DMS153 treated with DMSO at 0.1 percent for 48 hours (cell line): ENCODE measurements at regions not wholly inside any gene's neighbourhood (a gene's known extent, or its start where the extent isn't known, plus 50 kb on each side); places are given as distances from the start of the nearest gene placed in this dataset.
A peak's percentile ranks its signal among the peaks of the same experiment; 100 is the strongest.
"Not testable (repeated sequence)": the region's sequence is repeated elsewhere in the genome, so short reads cannot be mapped to it uniquely, and the experiment has no call there.

Experiments
- DNase-seq: peaks from one replicate; lab custom pipeline; 2025; ENCODE audit not compliant: unreplicated experiment; lab: John Stamatoyannopoulos, UW

GRCh38 chr9:36521148-36521547 lies 51.5 kb upstream of the MELK start:
- no peak for DNase-seq

DNA sequence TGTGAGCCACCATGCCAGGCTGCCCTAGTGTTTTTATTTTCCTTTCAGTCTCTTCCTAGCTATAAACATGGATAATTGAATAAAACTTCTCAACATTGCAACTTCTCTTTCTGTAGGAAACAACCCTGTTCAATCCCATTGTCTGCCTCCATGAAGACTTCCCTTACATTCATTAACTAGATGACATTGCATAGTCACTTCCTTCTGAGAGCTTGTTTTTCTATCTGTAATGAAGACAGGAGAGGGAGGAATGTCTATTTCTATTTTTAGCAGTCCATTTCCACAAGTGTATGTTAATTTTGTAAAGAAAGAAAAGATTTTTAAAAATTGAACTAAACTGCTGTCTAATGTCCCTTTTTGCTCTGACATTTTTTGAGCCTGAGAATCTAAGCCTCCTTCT lies 55.6 kb upstream of the MELK start:
- no peak for DNase-seq

DNA sequence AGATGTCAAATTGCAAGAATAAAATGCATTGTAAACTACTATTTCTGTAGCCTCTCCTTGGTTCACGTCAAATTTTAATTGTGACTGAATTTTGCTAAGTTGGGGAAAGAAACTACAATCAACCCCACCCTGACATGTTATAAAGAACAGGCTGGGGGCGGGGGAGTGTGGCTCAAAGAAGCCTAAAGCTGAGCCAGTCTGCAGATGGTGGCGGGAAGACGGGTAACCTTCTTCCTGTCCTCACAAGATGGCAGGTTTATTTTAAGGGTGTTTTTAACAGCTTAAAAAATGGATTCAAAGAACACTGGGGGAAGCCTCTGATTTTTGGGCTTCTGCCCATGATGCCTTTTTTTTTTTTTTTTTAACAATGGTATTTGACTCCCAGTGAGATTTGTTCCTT lies 68.5 kb upstream of the MELK start:
- no peak for DNase-seq

GRCh38 chr9:36503172-36504088 lies 69.3 kb upstream of the MELK start:
- no peak for DNase-seq

DNA sequence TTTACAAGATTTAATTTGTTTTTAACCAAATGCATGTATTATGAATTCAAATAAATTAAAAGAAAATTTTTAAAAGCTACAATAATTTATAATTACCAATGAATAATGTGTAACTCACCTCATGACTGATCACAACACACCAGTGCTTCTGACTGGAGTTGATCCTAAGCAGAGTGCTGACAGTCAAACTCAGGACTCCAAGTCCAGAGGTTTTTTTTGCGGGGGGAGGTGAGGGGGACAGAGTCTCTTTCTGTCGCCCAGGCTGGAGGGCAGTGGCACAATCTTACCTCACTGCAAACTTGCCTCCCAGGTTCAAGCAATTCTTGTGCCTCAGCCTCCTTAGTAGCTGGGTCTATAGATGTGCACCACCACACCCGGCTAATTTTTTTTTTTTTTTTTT lies 71.0 kb upstream of the MELK start:
- DNase-seq = no peak

- DNase-seq = not testable (repeated sequence)
Observed at GRCh38 chr9:36500931-36501330, 71.8 kb upstream of the MELK start.

- DNase-seq = no peak
Observed at GRCh38 chr9:36499174-36499890, 73.4 kb upstream of the MELK start.

DNA sequence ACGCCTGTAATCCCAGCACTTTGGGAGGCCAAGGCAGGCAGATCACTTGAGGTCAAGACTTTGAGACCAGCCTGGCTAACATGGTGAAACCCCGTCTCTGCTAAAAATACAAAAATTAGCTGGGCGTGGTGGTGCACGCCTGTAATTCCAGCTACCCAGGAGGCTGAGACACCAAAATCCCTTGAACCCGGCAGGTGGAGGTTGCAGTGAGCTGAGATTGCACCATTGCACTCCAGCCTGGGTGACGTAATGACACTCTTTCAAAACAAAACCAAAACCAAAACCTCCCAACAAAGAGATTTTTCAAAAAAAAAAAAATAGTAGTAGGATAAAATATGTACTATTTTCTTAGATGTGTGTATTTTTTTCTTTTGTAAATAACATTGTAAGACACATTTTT lies 79.1 kb upstream of the MELK start:
- not testable (repeated sequence) for DNase-seq

- no peak for DNase-seq
Observed at GRCh38 chr9:36492865-36493264, 79.8 kb upstream of the MELK start.

DNA sequence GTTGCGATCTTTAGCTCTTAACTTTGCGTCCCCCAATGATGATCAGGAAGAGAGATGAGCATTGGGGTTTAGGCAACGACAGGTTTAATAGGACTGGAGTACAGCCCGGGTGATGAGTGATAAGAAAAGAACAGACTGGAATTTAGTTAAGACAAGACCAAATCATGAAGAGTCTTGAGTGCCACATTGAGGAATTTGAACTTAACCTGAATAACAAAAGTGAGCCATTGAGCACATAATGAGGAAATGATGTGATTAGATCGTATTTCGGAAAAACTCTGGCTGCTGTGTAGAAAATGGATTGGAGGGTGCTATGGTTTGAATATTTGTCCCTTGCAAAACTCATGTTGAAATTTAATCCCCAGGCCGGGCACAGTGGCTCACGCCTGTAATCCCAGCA lies 83.2 kb upstream of the MELK start:
- DNase-seq = no peak

DNA sequence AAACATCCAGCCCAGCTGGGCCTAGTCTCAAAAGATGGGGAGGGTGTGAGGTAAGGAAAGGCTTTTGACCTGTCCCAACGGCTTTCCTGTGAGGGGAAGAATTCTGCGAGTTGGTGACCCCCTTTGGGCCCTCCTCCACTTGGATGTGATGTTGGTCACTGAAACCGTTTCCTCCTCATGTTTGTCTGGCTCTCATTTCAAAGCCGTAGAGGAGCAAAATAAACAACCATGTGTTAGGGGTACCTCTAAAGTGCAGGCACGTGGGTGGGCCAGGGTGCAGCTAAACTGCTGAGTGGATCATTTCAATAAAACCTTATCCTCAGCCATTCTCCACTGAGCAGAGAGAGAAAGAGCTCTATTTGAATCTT lies 84.3 kb upstream of the MELK start:
- DNase-seq = no peak

- peak; percentile 86 for DNase-seq
Observed at GRCh38 chr9:36487482-36488388, 85.0 kb upstream of the MELK start.

GRCh38 chr9:36486933-36487481 lies 85.7 kb upstream of the MELK start:
- DNase-seq = no peak

DNA sequence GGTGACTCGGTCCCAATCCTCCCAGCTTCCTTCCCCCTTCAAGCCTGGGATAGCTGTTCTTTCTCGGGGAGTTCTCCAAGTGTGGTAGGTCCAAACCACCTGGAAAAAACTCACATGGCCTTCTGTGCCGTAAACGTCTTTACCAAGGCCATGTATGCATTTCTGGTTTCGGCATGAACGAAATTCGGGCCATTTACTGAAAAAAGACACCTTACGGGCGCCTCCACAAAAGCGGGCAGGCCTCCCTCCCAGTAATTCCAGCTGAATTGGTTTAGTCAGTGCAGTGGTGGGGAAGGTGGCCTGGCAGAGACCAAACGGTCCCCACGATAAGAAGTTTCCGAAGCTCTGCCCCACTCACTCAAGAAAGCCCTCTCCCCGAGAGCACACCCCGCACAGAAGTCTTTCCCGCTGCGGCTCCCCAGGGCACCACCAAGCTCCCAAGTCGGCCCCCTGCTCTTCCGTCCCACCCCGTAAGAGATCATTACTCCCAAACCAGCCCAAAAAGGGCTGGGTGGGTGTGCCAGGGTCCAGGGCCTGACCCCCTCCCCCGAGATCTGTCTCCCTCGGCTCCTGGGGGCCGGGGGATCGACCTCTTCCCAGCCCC lies 86.3 kb upstream of the MELK start:
- no peak for DNase-seq

GRCh38 chr9:36485647-36486328 lies 85.7 kb upstream of the RNF38 start:
- no peak for DNase-seq

DNA sequence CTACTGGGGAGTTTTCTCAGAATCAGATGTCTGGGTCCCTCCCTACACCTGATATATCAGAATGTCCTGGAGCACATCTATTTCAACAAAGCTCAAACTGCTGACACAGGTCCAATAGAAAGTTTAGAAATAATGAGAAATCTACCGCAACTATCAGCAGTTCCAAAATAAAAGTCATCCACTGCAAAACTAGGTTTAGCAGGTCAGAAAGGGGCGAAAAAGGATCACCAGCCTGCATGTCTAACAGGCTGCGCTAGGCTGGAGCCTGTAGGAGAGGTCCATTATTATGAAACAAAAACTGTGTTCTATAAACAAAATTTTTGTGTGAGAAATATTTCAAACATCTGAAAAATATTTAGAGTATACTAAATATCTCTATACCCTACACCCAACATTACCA lies 84.1 kb upstream of the RNF38 start:
- DNase-seq = no peak

GRCh38 chr9:36479101-36479500 lies 79.0 kb upstream of the RNF38 start:
- no peak for DNase-seq

GRCh38 chr9:36471359-36471758 lies 71.3 kb upstream of the RNF38 start:
- no peak for DNase-seq

GRCh38 chr9:36470643-36471290 lies 70.7 kb upstream of the RNF38 start:
- DNase-seq = no peak

DNA sequence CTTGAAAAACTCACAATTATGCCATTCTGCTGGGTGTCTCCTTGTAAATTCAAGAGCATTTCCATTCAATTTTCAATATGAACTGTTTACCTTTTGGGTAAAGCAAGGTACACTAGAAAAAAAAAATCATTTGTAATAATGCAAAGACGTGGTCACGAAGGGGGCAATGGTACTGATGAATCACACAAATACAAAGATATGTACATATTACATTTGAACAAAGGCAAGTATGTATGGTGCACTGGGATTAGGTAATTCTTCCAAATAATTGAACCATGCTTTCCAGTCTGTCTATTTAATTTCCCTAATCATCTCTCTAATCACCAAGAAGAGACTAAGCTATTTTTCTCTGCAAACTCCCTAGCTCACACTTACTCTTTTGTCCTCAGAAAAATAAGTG lies 63.4 kb upstream of the RNF38 start:
- DNase-seq = no peak
